C4-2B (cell line): ENCODE measurements at regions not wholly inside any gene's neighbourhood (a gene's known extent, or its start where the extent isn't known, plus 50 kb on each side); places are given as distances from the start of the nearest gene placed in this dataset.

Experiments used
- H3K27ac ChIP-seq: fragments of 450-650 bp; 2 replicates; pipeline ENCODE4 v1.5.1; 2017
- ZFX ChIP-seq: fragments of 450-650 bp; IDR thresholded peaks from 2 replicates; pipeline ENCODE4 v1.6.1; 2017
- TF ChIP-seq, protein P1 (sequence below): fragments of 450-650 bp; conservative IDR thresholded peaks from 2 replicates; pipeline ENCODE4 v1.5.1; 2017; ENCODE audit warnings: mild to moderate bottlenecking

- H3K27ac ChIP-seq = no peak overlapping the region
- TF ChIP-seq, protein P1, sequence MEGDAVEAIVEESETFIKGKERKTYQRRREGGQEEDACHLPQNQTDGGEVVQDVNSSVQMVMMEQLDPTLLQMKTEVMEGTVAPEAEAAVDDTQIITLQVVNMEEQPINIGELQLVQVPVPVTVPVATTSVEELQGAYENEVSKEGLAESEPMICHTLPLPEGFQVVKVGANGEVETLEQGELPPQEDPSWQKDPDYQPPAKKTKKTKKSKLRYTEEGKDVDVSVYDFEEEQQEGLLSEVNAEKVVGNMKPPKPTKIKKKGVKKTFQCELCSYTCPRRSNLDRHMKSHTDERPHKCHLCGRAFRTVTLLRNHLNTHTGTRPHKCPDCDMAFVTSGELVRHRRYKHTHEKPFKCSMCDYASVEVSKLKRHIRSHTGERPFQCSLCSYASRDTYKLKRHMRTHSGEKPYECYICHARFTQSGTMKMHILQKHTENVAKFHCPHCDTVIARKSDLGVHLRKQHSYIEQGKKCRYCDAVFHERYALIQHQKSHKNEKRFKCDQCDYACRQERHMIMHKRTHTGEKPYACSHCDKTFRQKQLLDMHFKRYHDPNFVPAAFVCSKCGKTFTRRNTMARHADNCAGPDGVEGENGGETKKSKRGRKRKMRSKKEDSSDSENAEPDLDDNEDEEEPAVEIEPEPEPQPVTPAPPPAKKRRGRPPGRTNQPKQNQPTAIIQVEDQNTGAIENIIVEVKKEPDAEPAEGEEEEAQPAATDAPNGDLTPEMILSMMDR = no peak
- TF ChIP-seq ZFX = no peak
Observed at GRCh38 chr2:82839036-82839435, 1620.0 kb downstream of the SUCLG1 start.

DNA sequence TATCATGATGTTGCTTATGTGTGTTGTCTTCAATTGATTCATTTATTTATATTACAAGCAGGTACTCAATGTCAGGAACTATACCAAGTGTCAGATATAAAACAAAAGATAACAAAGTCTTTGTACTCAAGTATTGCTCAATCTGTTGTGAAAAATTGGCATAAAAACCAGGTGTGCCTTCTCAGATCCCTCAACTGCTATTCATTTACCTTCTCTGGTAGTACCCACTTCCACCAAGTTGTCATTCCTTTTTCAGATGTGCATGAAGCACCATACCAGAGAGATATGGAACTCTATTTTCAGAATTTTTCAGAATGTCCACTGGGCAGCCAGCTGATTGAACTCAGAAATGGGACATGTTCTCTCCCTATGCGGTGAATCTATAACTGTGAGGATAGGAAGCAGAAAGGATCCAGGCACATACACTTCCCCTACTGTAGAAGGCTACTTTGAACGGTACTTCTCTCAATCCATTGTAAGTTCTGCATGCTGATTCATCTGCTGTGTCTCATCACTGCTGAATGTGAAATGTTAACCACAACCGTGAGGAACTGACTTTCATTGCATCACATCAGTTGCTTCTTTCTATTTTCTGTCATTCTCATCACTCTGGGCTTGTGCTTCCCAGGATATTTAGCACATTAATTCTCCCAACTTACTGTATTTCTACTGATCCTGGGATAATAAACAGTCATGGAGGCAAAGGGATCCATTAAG is 1621.3 kb downstream of the SUCLG1 start:
- no peak for TF ChIP-seq ZFX
- TF ChIP-seq, protein P1 = no peak

DNA sequence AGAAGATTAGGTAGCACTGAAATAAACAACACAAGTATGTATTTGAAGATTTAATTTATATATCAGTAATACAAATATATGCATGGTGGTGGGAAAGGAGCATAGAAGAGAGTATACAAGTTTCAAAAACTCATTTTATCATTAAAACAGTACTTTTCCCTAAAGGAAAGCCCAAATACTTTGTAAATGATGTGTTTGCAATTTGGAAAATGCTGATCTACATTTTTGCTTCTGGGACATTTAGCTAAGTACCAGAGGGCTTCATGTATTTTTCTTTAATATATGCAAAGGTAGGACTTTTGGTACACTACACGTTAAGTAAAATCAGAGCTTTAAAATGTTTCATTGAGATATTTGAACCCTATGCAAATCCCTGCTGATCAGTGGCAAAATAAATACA is 1624.2 kb downstream of the SUCLG1 start:
- no peak overlapping the region for H3K27ac ChIP-seq
- TF ChIP-seq, protein P1 = no peak

More for the DNA sequence above, 1621.3 kb downstream of the SUCLG1 start:
- no peak overlapping the region for H3K27ac ChIP-seq

DNA sequence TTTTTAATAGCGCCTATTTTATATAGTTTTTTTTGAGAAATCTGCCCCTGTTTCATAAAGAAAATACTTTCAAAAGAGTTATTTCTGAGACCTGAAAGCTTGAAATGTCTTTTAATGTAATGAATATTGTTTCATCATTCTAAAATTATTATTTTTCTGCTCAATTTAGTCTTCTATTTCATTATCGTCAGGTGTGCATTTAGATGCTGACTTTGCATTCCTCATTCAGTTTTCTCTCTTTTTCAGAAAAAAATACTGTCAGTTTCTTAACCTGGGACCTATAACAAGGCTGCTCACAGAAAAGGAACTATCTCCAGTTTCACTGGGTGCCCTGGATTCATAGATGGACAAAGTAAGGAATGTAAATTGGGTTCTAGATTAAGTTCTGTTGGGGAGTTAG is 1631.7 kb downstream of the SUCLG1 start:
- TF ChIP-seq, protein P1 = no peak
- no peak for TF ChIP-seq ZFX
- H3K27ac ChIP-seq = no peak overlapping the region

- TF ChIP-seq, protein P1 = no peak
- no peak for TF ChIP-seq ZFX
- no peak overlapping the region for H3K27ac ChIP-seq
Observed at GRCh38 chr2:82826437-82826836, 1632.6 kb downstream of the SUCLG1 start.

- TF ChIP-seq, protein P1 = no peak
- TF ChIP-seq ZFX = no peak
- no peak overlapping the region for H3K27ac ChIP-seq
Observed at GRCh38 chr2:82825410-82826090, 1633.5 kb downstream of the SUCLG1 start.

- no peak overlapping the region for H3K27ac ChIP-seq
- TF ChIP-seq, protein P1 = no peak
- TF ChIP-seq ZFX = no peak
Observed at GRCh38 chr2:82823892-82824291, 1635.2 kb downstream of the SUCLG1 start.
